Retinal pigment epithelial cell (primary cell): ENCODE measurements at regions not wholly inside any gene's neighbourhood (a gene's known extent, or its start where the extent isn't known, plus 50 kb on each side); places are given as distances from the start of the nearest gene placed in this dataset.

Source experiments
- DNase-seq: peaks from one replicate; pipeline ENCODE4 v3.0.0-alpha.2; 2010; ENCODE audit warnings: low read depth
- H3K4me3 ChIP-seq: 2 replicates; pipeline ENCODE4 v1.5.1; 2011; ENCODE audit warnings: mild to moderate bottlenecking, low read length, control low read depth, moderate library complexity
- TF ChIP-seq, protein P1 (sequence below): conservative IDR thresholded peaks from 2 replicates; pipeline ENCODE4 v1.5.1; 2011; ENCODE audit warnings: low read depth, low read length, control low read depth, inconsistent platforms

DNA sequence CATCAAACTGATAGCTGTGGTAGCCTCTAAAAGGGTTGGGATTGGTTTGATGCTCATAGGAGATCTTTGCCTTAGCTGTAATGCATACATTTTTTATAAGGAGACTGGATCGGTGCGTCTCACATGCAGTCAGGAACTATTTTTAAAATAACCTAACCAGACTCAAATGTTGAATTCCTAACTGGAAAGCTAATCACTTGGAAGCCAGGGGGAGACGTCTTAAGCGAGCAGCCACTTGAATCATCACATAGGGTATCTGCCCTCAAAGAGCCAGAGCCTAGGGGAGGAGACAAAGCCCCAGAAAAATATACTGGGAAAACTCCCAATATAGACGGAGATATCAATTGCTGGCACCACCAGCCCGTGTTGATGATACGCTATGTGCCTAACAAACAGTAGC is 61.7 kb upstream of the PUM1 start:
- TF ChIP-seq, protein P1, sequence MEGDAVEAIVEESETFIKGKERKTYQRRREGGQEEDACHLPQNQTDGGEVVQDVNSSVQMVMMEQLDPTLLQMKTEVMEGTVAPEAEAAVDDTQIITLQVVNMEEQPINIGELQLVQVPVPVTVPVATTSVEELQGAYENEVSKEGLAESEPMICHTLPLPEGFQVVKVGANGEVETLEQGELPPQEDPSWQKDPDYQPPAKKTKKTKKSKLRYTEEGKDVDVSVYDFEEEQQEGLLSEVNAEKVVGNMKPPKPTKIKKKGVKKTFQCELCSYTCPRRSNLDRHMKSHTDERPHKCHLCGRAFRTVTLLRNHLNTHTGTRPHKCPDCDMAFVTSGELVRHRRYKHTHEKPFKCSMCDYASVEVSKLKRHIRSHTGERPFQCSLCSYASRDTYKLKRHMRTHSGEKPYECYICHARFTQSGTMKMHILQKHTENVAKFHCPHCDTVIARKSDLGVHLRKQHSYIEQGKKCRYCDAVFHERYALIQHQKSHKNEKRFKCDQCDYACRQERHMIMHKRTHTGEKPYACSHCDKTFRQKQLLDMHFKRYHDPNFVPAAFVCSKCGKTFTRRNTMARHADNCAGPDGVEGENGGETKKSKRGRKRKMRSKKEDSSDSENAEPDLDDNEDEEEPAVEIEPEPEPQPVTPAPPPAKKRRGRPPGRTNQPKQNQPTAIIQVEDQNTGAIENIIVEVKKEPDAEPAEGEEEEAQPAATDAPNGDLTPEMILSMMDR: peak; percentile 28
- H3K4me3 ChIP-seq: no peak overlapping the region
- DNase-seq: no peak

DNA sequence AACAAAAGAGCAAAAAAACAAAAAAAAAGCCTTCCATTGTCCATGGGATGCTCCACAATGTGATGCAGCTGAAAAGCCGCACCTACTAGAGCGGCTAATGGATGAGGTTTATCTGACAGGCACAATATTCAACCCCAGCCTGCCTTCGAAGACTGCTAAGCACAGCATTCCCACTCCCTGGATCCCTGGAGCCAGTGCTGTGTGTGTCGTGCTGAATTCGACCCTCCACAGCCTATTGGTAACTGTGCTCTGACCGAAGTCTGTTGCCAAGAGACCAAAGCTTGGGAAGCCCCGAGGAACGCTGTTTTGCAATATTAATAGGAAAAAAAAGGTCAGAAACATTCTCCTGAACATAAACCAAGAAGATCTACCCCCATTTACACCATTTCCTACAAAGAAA is 57.2 kb upstream of the PUM1 start:
- H3K4me3 ChIP-seq: no peak overlapping the region
- TF ChIP-seq, protein P1: no peak
- DNase-seq: no peak

DNA sequence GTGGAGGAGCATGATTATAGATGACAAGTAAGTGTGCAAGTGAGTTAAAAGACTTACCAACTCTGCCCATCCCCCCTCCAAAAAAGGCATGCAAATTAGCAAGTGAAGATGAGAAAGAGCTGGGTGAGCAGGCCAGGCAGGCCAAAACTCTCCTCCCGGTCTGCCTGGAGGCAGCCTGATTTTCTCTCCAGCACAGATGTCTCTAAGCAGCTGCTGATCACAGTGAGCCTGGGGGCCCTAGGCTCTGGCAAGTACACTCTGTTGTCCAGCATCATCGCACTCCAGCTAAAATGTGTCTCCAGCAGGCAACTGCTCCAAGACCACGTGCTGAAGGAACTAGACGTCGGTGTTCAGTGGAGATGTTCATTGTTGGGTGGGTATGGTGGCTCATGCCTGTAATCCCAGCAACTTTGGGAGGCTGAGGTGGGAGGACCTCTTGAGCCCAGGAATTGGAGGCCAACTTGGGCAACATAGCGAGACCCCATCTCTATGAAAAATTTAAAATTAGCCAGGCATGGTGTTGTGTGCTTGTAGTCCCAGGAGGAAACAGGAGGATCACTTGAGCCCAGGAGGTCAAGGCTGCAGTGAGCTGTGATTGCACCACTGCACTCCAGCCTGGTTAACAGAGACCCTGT is 56.7 kb upstream of the PUM1 start:
- no peak overlapping the region for H3K4me3 ChIP-seq
- DNase-seq: no peak
- TF ChIP-seq, protein P1: no peak

DNA sequence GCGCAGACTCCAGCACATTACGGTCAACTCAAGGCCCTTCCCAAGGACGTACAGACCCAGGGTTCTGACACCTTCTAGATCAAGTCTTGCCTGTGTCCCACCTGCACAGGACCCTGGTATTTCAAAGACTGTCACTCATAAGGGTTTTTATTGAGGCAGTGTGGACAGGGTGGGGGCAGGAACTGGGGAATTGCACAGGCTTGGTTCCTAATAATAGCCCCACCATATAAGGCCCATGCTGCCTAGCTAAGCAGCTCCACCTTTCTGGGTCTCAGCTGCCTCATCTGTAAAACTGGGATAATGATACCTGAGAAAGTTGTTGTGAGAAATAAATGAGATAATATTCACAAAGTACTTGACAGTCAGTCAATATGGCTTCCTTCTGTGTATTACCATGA is 55.3 kb upstream of the PUM1 start:
- TF ChIP-seq, protein P1: no peak
- no peak for DNase-seq
- H3K4me3 ChIP-seq: no peak overlapping the region

DNA sequence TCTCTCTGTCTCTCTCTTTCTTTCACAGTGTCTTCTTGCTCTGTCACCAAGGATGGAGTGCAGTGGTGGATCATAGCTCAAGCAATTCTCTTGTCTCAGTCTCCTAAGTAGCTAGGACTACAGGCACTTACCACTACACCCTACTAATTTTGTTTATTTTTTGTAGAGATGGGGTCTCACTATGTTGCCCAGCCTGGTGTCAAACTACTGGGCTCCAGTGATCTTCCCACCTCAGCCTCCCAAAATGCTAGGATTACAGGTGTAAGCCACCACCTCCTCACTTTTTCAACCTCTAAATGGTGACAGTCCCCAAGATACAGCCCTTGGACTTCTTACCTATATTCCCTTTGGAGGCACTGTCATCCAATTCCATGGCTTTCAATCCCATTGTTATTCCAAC is 50.5 kb upstream of the PUM1 start:
- no peak for DNase-seq
- TF ChIP-seq, protein P1: no peak
- H3K4me3 ChIP-seq: no peak overlapping the region
